ENCODE measurements at regions not wholly inside any gene's neighbourhood (a gene's known extent, or its start where the extent isn't known, plus 50 kb on each side); places are given as distances from the start of the nearest gene placed in this dataset.

DNA sequence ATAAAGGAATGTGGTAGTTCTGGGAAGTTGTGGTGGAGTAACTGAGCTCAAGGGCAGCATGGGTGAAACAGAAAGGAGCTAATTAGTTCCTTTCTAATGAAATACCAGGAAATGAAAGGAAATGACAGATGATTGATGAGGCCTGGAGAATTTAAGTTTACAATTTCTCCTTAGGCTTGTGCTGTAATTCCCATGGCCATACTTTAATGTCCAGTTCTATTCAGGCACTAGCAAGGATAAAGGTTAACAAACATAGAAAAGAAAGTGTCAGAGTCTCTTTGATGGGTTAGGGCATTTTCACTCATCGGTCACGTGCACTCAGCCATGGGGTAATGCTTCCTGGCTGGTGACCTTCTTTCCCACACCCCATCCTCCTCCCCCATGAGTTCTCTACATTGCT, 70.3 kb downstream of the CTSL start:
- TF ChIP-seq CTCF (conservative IDR thresholded peaks at IDR 0.05) (no peak), EZH2 (IDR thresholded peaks at IDR 0.05; ENCODE audit: low read depth) (no peak)

Data from PC-9 (cell line).